Superior temporal gyrus (tissue), 1 donor: ENCODE measurements at regions not wholly inside any gene's neighbourhood (a gene's known extent, or its start where the extent isn't known, plus 50 kb on each side); places are given as distances from the start of the nearest gene placed in this dataset.
"Not testable (repeated sequence)": the region's sequence is repeated elsewhere in the genome, so short reads cannot be mapped to it uniquely, and the experiment has no call there.

Source experiments
- DNase-seq: peaks from one replicate; pipeline ENCODE4 v3.0.0-alpha.2; 2016; ENCODE audit errors: extremely low spot score

DNA sequence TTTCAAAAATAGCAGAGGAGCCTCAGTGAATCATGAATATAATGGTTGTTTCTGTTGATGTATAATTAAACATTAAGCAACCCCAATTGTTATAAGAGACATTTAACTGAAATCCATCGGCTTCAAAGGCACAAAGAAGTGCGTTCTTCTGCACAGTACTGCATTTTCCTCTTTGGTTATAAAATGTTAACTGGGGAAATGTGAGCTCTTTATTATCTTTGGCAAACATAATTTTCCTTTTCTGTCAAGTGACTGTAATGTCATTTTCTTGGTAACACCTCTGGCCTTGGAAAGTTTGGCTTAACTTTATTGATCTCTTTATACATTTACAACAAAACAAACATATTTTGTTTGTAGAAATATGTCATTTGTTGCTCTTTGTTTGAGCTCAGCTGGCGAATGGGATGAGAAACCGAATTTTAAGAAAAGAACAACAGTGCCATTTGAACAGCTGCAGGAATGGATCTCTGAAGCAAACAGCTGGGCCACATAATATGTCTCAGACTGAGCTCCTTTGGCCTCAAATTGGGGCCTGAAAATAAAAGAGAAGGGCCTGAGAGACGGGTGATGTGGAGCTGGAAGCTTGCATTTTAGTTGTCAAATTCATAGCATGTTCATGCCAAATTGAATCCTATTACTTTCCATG, 427.0 kb upstream of the SPTLC3 start:
- no peak for DNase-seq

DNA sequence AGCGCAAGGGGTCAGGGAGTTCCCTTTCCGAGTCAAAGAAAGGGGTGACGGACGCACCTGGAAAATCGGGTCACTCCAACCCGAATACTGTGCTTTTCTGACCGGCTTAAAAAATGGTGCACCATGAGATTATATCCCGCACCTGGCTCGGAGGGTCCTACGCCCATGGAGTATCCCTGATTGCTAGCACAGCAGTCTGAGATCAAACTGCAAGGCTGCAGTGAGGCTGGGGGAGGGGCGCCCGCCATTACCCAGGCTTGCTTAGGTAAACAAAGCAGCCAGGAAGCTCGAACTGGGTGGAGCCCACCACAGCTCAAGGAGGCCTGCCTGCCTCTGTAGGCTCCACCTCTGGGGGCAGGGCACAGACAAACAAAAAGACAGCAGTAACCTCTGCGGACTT, 426.1 kb upstream of the SPTLC3 start:
- not testable (repeated sequence) for DNase-seq

DNA sequence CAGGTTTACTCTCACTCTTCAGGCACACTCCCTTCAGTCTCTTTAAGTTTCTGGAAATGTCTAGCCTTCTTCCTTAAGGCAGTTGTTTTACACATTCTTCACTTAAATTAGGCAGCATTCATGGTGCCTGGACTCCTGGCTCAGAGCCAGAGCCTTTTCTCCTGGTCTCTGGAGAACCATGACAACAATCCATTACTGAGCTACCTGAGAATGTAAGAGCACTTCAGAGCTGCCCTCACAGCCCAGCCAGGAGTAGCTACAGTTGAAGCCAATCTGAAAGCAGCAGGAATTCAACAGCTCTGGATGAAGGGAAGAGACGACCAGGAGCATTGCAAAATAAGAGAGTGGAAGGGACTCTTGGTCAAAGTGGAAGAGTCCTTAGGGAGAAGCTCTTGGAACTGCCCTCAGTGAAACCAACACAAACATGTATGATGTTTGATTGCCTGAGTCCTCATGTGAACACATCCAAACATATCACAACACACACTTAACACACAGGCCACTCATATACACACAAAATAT, 416.8 kb upstream of the SPTLC3 start:
- no peak for DNase-seq

DNA sequence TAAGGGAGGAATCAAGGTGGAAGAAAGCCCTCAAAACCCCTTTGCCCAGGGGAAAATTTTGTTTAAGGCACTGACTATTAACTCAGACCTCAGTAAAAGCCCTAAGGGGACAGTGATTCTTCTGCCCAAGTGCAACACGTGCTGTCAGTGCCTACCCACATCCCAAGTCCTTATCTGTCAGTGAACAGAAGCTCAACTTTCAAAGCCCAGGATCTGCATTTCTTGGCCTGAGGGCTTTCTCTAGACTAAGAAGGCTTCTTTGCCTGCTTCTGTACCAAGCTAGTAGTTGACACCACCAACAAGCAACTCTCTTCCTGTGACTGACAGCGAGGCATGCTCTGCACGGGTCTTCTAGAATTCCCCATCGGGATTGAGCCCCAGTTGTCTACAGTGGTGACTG, 416.0 kb upstream of the SPTLC3 start:
- DNase-seq, result no peak

DNA sequence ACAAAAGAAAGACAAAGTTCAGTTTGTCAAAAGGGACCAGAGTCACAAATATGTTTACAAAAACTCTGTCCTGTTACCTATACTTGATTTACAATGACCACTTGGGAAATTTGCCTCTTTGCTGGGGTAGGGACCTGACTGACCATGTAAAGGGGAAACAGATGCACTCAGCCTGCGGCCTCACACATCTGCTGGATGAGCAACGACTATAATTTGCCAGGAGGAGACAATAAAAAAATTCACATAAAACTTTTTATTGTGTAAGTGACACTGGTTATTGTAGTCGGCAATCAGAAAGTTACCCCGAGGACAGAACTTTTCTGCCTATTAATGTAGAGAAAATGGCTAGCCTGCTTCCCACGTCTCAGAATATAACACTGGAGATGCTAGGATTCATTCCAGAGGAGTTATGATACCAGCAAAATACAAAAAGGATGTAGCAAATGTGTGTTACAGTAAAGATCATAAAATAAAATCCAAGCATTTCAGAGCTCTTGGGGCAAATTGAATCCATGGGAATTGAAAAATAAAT, 415.4 kb upstream of the SPTLC3 start:
- DNase-seq, result no peak

DNA sequence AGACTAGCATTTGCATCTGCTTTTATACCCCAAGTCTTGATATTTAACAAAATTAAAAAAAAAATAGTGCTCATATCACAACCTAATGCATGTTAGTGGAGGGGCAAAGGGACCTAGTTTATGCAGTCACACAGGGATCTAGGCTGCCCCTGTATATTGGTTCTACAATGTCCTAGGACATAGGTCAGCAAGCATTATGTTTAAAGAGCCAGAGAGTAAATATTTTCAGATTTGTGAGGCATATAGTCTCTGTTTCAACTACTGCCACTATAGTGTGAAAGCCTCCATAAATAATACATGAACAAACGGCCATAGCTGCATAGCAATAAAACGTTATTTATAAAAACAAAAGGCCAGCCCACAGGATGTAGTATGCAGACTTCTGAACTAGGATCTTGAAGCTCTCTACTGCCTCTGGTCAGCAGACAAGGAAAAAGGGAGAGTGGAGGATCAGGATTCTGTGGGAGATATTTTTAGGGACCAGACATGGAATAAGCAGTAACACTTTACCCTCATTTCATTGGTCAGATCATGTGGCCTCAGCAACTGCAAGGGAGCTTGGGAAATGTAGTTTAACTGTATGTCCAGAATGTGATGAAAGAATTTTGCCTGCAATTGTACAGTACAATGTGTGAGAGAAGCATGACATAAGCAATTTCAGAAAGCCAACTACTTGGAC, 414.2 kb upstream of the SPTLC3 start:
- DNase-seq, result peak; percentile 49

DNA sequence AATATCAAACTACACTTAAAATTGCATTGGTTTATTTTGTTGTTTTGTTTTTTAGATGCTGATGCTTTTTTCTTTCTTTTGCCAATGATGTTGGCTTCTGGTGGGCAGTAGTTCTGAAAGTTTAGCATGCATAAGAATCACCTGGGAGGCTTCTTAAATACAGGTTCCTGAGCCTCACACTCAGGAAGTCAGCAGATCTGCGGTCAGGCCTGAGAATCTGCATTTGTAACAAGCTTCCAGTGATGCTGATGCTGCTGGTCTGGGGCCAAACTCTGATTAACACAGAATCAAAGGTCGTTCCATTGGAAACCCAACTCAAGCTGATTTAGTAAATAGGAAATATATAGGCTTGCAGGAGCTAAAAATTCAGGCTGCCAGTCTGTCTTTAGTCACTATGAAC, 412.9 kb upstream of the SPTLC3 start:
- no peak for DNase-seq

DNA sequence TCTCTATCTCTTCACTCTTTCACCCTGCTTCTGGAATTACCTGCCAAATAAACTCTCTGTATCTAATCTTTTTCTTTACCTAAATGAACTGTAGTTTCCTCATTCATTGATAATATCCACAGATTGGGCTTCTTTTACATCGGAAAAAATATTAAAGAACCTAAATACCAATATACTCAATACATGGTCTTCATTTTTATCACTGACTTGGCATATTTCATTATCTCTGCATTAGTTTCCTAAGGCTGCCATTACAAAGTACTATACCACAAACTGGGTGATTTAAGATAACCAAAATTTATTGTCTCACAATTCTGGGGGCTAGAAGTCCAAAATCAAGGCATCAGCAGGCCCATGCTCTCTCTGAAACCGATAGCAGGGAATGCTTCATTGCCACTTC, 411.9 kb upstream of the SPTLC3 start:
- no peak for DNase-seq

DNA sequence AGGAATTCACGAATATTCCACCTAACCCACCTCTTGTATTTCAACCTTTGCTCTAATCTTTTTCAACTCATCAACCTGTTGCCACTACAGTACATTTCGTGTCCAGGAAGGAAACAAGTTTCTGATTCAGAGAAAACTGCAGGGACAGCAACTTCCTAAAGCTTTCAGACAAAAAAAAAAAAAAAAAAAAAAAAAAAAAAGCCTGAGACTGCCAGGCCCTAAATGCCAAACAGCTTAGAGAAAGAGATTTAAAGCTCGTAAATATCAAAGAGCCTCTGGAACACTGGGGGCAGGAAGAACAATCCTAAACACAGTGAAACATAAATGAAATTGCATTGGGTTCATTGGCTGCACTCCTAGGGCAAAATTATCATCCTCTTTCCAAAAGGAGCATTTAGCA, 411.2 kb upstream of the SPTLC3 start:
- DNase-seq, result no peak

DNA sequence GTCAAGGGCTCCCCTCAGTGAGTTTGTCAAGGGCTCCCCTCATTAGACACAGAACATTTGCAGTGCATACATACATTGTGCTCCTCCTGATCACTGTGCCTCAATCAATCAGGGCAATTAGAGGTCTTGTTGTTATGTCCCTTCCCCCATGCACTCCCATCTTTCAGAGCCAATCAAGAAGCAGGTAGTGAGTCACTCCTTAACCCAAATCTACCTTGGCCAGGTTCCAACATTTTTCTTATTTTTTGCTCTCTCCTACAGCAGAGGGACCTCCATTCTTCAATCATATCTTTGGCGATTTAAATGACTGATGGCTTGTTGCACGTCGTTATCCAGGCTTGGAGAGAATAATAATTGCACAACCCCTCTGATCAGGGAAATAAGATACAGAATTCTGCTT, 409.9 kb upstream of the SPTLC3 start:
- no peak for DNase-seq

DNA sequence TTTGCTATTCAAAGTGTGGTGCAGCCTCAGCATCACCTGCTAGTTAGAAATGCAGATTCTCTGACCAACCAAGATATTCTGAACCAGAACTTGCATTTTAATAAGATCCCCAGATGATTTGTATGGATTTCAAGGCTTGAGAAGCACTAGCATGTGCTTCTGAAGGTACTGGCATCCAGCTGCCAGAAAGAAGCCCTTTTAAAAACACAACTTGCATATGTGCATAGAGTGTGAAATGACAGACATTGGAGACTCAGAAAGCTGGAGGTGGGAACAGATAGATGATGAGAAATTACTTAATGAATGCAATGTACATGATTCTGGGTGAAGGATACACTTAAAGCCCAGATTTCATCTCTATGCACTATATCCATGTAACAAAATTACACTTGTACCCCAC, 409.3 kb upstream of the SPTLC3 start:
- DNase-seq, result no peak

DNA sequence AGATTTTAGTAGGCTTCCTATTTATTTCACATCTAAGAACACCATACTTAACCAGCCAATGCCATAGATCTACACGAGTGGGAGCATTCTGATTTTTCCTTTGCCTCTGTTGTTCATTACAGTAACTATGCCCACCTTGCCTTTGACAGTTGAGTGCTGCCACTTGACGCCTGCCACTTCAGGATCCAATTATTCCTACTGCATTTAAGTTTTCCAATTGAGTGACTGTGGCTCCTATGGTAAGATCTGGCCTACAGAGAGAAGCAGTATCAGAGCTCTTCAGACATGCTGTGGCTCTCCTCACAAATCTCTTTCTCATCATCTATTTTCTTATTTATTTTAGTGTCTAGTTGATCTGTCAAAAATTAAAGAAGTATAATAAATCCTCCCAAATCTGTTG, 403.0 kb upstream of the SPTLC3 start:
- DNase-seq, result no peak

DNA sequence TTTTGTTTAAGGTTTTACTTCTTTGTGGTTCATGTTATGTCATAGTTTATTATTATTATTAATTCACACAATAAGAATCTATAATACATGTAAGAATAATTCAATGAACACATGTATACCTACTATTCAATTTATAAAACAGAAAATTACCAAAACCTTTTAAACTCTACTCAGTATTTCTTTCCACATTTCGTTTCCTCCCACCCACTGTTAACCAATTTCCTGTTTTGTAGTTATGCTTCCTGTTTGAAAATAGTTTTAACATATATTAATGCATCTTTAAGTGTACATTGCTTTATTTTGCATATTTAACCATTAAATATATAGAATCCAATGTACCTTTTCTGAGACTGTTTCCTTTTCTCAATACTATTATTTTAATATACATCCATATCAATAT, 397.9 kb upstream of the SPTLC3 start:
- DNase-seq, result no peak

DNA sequence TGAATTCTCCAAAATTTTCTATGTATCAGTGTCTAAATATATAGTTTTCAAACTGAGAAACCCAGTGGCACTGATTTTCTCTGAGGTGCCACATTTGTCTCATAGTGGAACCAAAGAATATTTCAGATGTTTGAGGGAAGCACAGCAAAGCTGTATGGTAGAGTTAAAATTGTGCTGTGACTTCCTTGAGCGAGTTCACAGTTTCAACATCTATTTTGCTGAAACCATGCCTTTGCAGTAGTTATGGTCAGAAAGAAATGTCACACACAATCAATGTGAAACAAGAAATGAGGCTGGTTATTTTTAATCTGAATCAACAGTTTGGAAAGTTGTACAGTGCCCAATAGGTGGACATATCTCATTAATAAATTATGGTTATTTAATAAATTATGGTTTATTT, 394.0 kb upstream of the SPTLC3 start:
- DNase-seq, result no peak

DNA sequence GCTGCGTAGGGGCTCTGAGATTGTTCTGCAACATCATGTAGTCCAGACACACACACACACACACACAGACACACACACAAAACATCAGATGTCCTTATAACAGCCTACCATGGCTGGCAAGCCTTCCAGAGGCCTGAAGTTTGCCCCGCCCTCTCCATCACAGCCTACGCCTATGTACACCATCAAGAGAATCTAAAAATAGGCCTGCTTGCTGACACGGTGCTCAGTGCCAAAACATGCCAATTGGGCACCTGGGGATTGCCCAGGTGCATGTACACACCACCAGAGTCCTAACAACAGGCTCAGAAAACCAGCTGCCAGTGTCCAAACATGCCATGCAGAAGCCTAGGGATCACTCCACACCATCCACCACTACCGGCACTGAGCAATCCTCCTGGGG, 391.7 kb upstream of the SPTLC3 start:
- DNase-seq, result no peak

DNA sequence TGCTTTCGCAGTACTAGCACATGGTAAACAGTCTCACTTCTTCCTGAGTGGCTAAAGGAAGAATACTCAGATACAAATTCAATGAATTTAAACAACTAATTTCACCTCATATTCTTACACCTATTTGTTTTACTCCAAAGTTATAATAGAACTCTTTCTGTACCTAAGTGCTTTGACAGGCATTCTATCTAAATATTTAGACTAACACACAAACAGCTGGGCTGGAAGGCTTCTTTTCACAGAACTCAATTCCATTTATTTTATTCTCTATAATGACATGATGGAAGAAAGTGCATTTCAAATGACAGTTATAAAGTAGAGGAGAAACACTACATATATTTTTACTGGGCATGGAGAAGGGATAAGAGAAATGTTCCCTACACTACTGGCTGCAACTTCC, 384.9 kb upstream of the SPTLC3 start:
- no peak for DNase-seq

DNA sequence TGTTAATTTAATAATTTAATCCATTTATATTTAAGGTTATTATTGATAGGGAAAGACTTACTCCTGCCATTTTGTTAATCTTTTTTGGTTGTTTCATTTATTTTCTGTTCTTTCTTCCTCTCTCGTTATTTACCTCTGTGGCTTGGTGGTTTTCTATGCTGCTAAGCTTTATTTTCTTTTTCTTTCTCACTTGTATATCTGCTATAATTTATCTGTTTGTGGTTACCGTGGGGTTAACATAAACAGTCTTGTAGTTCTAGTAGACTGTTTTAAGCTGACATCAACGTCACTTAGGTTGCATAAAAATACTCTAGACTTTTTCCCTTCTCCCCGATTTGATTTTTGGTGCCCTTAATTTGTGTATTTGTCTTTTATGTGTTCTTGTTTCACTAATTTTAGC, 381.3 kb upstream of the SPTLC3 start:
- no peak for DNase-seq

DNA sequence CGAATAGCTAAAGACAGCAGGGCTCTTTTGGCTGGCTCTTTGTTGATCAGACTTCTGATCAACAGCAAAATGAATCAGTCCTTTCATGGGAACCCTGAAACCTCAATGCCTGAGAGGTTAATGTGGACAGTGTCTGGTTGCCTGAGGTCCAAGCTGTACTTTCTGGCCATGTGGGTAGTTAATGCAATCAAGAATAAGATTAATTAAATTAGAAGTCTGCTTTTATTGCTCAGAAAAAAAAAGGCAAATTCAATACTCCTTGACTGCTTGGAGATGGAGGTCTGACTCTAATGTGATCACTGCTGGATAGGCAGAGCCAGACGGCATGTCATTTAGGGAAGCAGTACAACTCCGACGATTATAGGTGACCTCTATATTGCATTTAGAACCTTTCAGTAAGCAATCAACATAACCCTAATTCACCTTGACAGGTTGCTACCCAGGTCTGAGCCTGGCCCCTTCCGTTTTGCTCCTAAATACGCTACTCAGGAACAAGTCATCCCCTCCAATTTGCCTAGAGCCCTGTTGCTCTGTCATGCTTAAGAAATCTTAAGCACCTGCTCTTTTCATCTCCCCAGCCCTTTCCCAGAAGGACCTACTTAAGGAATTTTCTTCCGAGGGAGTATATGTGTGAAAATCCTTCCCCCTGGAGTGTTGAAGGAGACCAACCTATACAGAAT, 370.0 kb upstream of the SPTLC3 start:
- no peak for DNase-seq

DNA sequence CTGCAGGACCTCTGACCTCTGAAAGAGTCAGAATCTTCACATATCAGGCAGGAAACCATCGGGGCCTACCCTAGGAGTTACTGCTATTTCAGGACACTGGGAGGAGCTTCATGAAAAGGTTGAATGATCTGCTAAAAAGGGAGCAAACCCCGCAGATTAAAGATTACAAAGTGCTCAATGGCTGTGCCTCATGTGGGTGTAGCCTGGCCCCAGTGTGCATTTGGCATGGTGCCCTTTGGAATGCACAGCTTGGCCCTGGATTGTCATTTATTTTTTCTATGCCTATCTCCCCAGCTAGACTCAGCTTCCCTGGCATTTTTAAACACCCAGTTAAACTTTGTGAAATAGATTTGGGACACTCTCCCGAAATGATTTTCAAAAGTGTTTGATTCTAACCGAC, 368.5 kb upstream of the SPTLC3 start:
- DNase-seq, result no peak

DNA sequence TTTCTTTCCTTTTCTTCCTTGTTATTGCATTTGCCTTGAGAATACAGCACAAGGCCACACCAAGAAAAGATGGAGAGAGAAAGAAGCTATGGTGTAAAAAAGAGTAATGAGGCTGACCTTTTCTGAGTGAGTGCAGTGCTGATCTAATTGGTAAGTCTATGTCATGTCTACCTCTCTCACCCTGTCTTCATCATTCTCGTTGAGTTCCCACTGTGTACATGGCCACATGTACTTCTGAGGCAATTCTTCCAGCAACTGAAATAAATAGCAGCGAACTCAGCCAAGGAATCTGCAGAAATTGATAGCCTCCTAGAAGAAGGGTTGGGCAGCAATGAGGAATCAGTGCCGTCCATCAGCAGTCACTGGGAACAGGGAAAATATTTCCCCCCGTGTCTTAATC, 367.2 kb upstream of the SPTLC3 start:
- no peak for DNase-seq

DNA sequence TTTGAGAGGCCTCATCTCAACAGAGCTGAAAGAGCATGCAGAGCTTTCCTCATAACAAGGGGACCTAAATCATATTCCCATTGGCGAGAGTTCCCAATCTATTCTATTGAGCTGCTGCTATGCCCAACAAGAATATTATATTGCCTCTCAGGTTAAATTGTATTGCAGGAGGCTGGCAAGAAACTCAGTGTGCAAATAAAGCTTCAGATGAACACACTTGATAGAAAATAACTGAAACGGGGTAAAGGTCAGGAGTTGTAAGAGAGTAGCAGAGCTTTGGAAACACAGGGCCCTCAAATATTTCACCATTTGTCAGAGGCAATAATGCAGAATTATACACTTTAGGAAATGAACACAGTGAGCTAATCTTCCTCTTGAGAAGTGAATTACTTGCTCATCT, 364.3 kb upstream of the SPTLC3 start:
- no peak for DNase-seq

DNA sequence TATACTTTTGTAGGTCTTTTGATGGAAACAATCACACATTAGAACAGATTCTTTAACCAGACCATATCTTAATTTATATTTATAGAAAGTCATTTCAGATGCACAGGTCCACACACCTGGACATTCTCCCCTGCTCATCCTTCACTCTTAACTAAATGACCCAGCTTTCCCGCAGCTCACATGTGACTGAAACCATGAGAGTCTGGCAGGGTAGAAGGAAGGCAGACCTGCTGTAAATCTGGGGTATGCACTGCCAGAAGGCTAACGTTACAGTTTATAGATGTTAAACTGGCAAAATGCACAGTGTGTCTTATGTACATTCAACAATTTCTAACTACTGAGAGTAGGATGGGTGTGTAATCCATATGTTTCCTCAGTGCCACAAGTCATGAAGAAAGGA, 359.5 kb upstream of the SPTLC3 start:
- DNase-seq, result no peak

DNA sequence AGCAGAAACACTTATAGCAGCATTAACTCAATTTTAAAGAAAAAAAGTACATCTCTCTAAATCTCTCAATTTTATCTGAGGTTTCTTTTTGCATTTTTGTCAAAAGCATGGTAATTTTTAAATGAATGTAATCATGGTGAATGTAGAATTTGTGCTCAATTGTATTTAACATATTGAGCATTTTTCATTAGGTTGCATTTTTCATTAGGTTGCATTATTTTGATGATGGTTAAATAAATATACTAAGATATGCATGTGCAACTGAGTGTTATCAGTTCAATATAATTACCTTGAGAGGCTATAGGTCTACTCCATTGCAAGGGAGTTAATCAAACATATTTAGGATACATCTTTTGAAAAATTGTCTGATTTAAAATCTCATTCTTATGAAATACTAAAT, 355.1 kb upstream of the SPTLC3 start:
- no peak for DNase-seq
